Adipocyte (in vitro differentiated cells): ENCODE measurements at regions not wholly inside any gene's neighbourhood (a gene's known extent, or its start where the extent isn't known, plus 50 kb on each side); places are given as distances from the start of the nearest gene placed in this dataset.
A peak's percentile ranks its signal among the peaks of the same experiment; 100 is the strongest.

Experiments used
- DNase-seq: peaks from one replicate; pipeline ENCODE4 v3.0.0-alpha.2; 2015; ENCODE audit warnings: low read depth
- H3K27me3 ChIP-seq: replicated peaks from 2 replicates; pipeline ENCODE4 v1.7.0; 2013; ENCODE audit warnings: mild to moderate bottlenecking, low read length, moderate library complexity; ENCODE audit not compliant: control insufficient read depth, insufficient read depth
- H3K36me3 ChIP-seq: 2 replicates; pipeline ENCODE4 v1.7.0; 2013; ENCODE audit warnings: low read length, mild to moderate bottlenecking, moderate library complexity; ENCODE audit not compliant: control insufficient read depth, insufficient read depth, severe bottlenecking
- H3K4me1 ChIP-seq: 2 replicates; pipeline ENCODE4 v1.7.0; 2013; ENCODE audit warnings: mild to moderate bottlenecking, low read length, moderate library complexity; ENCODE audit not compliant: control insufficient read depth, insufficient read depth
- H3K4me3 ChIP-seq: 2 replicates; pipeline ENCODE4 v1.7.0; 2013; ENCODE audit warnings: mild to moderate bottlenecking, low read length, moderate library complexity
- H3K9ac ChIP-seq: 2 replicates; pipeline ENCODE4 v1.7.0; 2013; ENCODE audit warnings: mild to moderate bottlenecking, low read length, moderate library complexity
- H3K9me3 ChIP-seq: 2 replicates; pipeline ENCODE4 v1.7.0; 2013; ENCODE audit warnings: mild to moderate bottlenecking, low read length, moderate library complexity; ENCODE audit not compliant: control insufficient read depth

DNA sequence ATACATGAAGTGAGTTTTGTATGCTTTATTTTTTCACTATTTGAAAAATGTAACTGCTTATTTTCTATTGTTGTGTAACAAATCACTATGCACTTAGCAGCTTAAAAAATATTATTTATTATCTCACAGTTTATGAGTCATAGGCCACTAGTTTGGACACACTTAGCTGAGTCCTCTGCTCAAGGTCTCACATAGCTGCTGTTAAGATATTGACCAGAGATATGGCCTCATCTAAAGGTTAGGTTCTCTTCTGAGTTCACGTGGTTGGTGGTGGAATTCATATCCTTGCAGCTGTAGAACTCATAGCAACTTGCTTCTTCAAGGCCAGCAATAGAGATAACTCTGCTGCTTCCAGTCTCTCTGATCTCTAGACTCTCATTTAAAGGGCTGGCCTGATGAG is 534.4 kb downstream of the SPRY1 start:
- no peaks in the 10 kb centered on the region for H3K9me3 ChIP-seq
- H3K4me3 ChIP-seq, result no peak overlapping the region
- H3K4me1 ChIP-seq, result no peaks in the 10 kb centered on the region
- no peak overlapping the region for H3K9ac ChIP-seq
- no peak for DNase-seq
- H3K27me3 ChIP-seq, result no peaks in the 10 kb centered on the region
- H3K36me3 ChIP-seq, result no peaks in the 10 kb centered on the region

DNA sequence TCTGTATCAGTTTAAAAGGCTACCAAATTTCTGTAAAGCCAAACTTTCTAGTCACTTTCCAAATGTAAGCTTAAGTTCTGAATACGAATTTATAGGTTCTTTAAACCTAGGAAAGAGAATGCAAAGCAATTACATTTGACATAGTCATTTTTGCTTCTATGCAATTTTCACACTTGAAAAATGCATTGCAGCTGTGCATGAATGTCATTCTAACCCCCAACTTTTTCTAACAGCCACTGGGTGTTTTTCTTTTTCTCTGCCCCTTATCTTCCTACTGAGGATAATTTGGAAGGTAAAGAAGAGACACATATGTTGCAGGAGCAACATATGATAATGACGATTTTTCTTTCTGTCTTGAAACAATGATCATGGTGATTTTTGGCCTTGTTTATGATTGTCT is 537.5 kb downstream of the SPRY1 start:
- Histone ChIP-seq H3K4me3 (no peak overlapping the region), H3K36me3 (no peaks in the 10 kb centered on the region), H3K9ac (no peak overlapping the region), H3K4me1 (no peaks in the 10 kb centered on the region), H3K9me3 (no peaks in the 10 kb centered on the region), H3K27me3 (no peaks in the 10 kb centered on the region)
- no peak for DNase-seq

DNA sequence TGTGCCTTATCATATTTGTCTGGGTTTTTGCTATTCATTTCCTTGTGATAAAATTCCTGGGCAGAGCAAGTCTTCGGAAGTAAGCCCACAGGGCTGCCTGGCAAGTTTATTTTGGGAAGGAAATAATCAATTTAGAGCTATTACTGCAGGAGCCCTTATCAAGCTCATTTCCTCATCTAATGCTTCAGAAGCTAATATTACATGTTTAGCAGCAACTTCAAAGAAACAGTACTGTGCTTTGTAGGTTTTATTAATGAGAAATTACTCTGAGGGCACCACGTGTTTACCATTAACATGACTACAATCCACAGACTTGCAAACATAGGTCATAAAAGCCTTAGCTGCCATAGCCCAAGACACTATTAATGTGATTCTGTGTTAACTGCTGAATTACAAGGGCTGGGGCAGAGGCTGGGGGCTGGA is 540.0 kb downstream of the SPRY1 start:
- no peak for DNase-seq
- H3K9ac ChIP-seq, result no peak overlapping the region
- no peaks in the 10 kb centered on the region for H3K4me1 ChIP-seq
- no peak overlapping the region for H3K4me3 ChIP-seq
- H3K27me3 ChIP-seq, result no peaks in the 10 kb centered on the region
- H3K36me3 ChIP-seq, result no peaks in the 10 kb centered on the region
- no peaks in the 10 kb centered on the region for H3K9me3 ChIP-seq

- DNase-seq, result no peak
- Histone ChIP-seq H3K9ac (no peak overlapping the region), H3K36me3 (no peaks in the 10 kb centered on the region), H3K27me3 (no peaks in the 10 kb centered on the region), H3K4me3 (no peak overlapping the region), H3K4me1 (no peaks in the 10 kb centered on the region), H3K9me3 (no peaks in the 10 kb centered on the region)
Measured at GRCh38 chr4:123937581-123937980, 541.0 kb downstream of the SPRY1 start.

GRCh38 chr4:123939621-123940020 is 543.0 kb downstream of the SPRY1 start:
- Histone ChIP-seq H3K27me3 (no peaks in the 10 kb centered on the region), H3K9ac (no peak overlapping the region), H3K4me1 (no peaks in the 10 kb centered on the region), H3K36me3 (no peaks in the 10 kb centered on the region), H3K4me3 (no peak overlapping the region), H3K9me3 (no peaks in the 10 kb centered on the region)
- DNase-seq, result peak; percentile 74

DNA sequence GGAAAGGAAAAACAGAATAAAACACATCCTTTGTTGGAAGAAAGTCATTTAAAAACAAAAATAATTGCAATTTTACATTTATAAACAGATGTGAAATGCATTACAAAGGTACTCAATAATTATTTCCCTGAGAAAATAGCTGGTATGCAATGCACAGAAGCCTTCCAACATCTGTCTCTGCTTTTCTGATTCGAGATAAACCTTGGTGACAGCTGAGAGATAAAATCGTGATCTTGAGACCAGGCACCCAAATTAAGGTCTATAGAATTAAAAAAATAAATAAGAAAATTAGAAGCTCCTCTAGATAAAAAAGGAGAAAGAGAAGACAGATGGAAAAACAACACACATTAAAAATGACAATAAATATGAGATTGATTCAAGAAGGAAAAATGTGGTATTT is 544.0 kb downstream of the SPRY1 start:
- Histone ChIP-seq H3K27me3 (no peaks in the 10 kb centered on the region), H3K36me3 (no peaks in the 10 kb centered on the region), H3K4me1 (no peaks in the 10 kb centered on the region), H3K9me3 (no peaks in the 10 kb centered on the region), H3K4me3 (no peak overlapping the region), H3K9ac (no peak overlapping the region)
- no peak for DNase-seq

- H3K4me3 ChIP-seq, result no peak overlapping the region
- no peaks in the 10 kb centered on the region for H3K4me1 ChIP-seq
- H3K36me3 ChIP-seq, result no peaks in the 10 kb centered on the region
- DNase-seq, result peak; percentile 47
- no peak overlapping the region for H3K9ac ChIP-seq
- no peaks in the 10 kb centered on the region for H3K27me3 ChIP-seq
- H3K9me3 ChIP-seq, result no peaks in the 10 kb centered on the region
Measured at GRCh38 chr4:123941306-123941705, 544.7 kb downstream of the SPRY1 start.

- peak; percentile 76 for DNase-seq
- Histone ChIP-seq H3K9ac (no peak overlapping the region), H3K36me3 (no peaks in the 10 kb centered on the region), H3K9me3 (no peaks in the 10 kb centered on the region), H3K4me3 (no peak overlapping the region), H3K27me3 (no peaks in the 10 kb centered on the region), H3K4me1 (no peaks in the 10 kb centered on the region)
Measured at GRCh38 chr4:123943976-123944375, 547.4 kb downstream of the SPRY1 start.

GRCh38 chr4:123945301-123945700 is 548.7 kb downstream of the SPRY1 start:
- DNase-seq, result no peak
- no peak overlapping the region for H3K9ac ChIP-seq
- no peaks in the 10 kb centered on the region for H3K9me3 ChIP-seq
- H3K27me3 ChIP-seq, result no peaks in the 10 kb centered on the region
- H3K4me1 ChIP-seq, result no peaks in the 10 kb centered on the region
- no peak overlapping the region for H3K4me3 ChIP-seq
- H3K36me3 ChIP-seq, result no peaks in the 10 kb centered on the region

DNA sequence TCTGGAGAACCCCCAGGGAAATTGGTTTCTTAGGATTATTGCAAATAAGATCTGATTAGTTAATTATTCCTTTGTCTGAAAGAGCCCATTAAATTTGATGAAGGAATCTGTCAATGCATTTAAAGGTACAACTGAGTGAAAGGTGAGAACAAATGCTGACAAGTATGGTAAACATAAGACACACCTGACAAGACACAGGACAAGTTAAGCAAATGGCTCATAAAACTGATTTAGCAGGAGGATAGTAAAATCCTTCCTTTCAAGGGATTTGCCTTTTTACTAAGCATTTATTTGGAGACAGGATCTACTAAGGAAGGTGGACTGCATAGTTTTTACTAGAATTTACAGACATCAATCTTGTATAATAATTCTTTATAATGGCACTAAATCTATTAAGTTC is 553.9 kb downstream of the SPRY1 start:
- Histone ChIP-seq H3K9me3 (no peaks in the 10 kb centered on the region), H3K9ac (no peak overlapping the region), H3K4me1 (no peaks in the 10 kb centered on the region), H3K36me3 (no peaks in the 10 kb centered on the region), H3K27me3 (no peaks in the 10 kb centered on the region), H3K4me3 (no peak overlapping the region)
- no peak for DNase-seq

DNA sequence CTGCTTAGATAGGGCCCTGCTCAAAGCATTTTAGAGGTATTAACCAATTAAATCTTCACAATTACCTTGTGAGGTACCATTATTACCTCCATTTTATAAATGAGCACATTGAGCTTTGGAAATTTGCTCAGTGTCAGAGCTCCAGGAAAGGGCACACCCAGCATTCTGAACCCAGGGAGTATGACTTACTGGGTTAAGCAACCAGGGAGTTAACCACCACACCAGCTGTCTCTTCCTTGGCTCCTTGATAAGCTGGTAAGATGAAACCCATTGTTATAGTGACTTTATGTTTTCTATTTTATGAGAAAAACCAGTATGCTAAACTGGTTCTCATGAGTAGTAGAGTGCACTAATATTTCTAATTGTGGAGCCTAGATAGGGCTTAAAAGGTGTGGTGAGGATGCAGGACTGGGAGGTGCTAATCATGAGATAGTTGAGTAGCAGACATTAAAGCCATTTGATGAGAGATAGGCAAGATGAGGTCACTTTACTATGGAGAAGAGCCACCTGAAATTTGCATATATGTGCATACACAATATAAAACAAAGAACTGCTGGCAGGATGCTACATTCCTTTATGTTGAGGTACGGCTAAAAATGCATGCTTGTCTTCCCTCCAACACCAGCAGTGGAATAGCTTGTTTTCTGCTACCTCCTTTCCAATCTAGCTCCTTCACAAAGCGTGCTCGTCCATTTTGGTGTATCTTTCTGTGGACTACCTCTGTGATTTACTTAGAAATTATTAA is 556.1 kb downstream of the SPRY1 start:
- no peak for DNase-seq
- no peaks in the 10 kb centered on the region for H3K36me3 ChIP-seq
- no peaks in the 10 kb centered on the region for H3K9me3 ChIP-seq
- H3K9ac ChIP-seq, result no peak overlapping the region
- no peak overlapping the region for H3K4me3 ChIP-seq
- no peaks in the 10 kb centered on the region for H3K27me3 ChIP-seq
- no peaks in the 10 kb centered on the region for H3K4me1 ChIP-seq

- H3K9ac ChIP-seq, result no peak overlapping the region
- no peaks in the 10 kb centered on the region for H3K4me1 ChIP-seq
- no peaks in the 10 kb centered on the region for H3K9me3 ChIP-seq
- no peak overlapping the region for H3K4me3 ChIP-seq
- no peaks in the 10 kb centered on the region for H3K27me3 ChIP-seq
- no peak for DNase-seq
- H3K36me3 ChIP-seq, result no peaks in the 10 kb centered on the region
Measured at GRCh38 chr4:123953566-123953965, 557.0 kb downstream of the SPRY1 start.
